Caco-2 (cell line): ENCODE measurements at regions not wholly inside any gene's neighbourhood (a gene's known extent, or its start where the extent isn't known, plus 50 kb on each side); places are given as distances from the start of the nearest gene placed in this dataset.

Experiments
- BruUV-seq: library from RNA; stranded (reverse); fragments of 400-500 nt; replicated peaks from 2 replicates; lab custom pipeline; 2021; lab: Mats Ljungman, UMichigan
- CTCF ChIA-PET: fragments of 300-600 bp; sonication (Branson Sonifier 250); formaldehyde crosslinking; loops from one replicate; lab custom pipeline; 2022; ENCODE audit warnings: antibody characterized with exemption; lab: Charles Lee
- POLR2A ChIA-PET: fragments of 300-600 bp; sonication (Branson Sonifier 250); formaldehyde crosslinking; loops from one replicate; lab custom pipeline; 2022; ENCODE audit warnings: antibody characterized with exemption; lab: Charles Lee
- DNase-seq, 2 experiments: peaks; one replicate each; pipeline versions ENCODE4 v3.0.0 to v3.0.0-alpha.2; 2020 to 2022
- H3K27me3 ChIP-seq: replicated peaks from 2 replicates; pipeline ENCODE4 v1.6.0; 2011; ENCODE audit warnings: low read length; ENCODE audit not compliant: control insufficient read depth, insufficient read depth
- H3K36me3 ChIP-seq: 2 replicates; pipeline ENCODE4 v1.5.1; 2011; ENCODE audit warnings: low read length; ENCODE audit not compliant: control insufficient read depth, insufficient read depth
- H3K4me1 ChIP-seq: fragments of 250-450 bp; sonication (Bioruptor Pico); 2 replicates; pipeline ENCODE4 v1.5.1; 2020; ENCODE audit warnings: mild to moderate bottlenecking
- H3K4me3 ChIP-seq: 2 replicates; pipeline ENCODE4 v1.5.1; 2011; ENCODE audit warnings: low read depth, mild to moderate bottlenecking, control low read depth, low read length
- H3K9me3 ChIP-seq: fragments of 250-450 bp; sonication (Bioruptor Pico); 2 replicates; pipeline ENCODE4 v1.5.1; 2020; ENCODE audit warnings: mild to moderate bottlenecking, moderate library complexity
- H3K27ac Mint-ChIP-seq: one replicate; pipeline ENCODE4 v1.8.0; 2022; ENCODE audit warnings: mixed read lengths; ENCODE audit not compliant: unreplicated experiment
- H3K27me3 Mint-ChIP-seq: one replicate; pipeline ENCODE4 v1.8.0; 2022; ENCODE audit warnings: mixed read lengths; ENCODE audit not compliant: insufficient read depth, unreplicated experiment
- H3K36me3 Mint-ChIP-seq: one replicate; pipeline ENCODE4 v1.8.0; 2022; ENCODE audit warnings: mild to moderate bottlenecking, mixed read lengths; ENCODE audit not compliant: insufficient read depth, unreplicated experiment
- H3K4me1 Mint-ChIP-seq: one replicate; pipeline ENCODE4 v1.8.0; 2022; ENCODE audit warnings: low read depth, mixed read lengths; ENCODE audit not compliant: unreplicated experiment
- H3K4me3 Mint-ChIP-seq: one replicate; pipeline ENCODE4 v1.8.0; 2022; ENCODE audit warnings: mild to moderate bottlenecking, moderate library complexity, mixed read lengths; ENCODE audit not compliant: unreplicated experiment
- H3K9me3 Mint-ChIP-seq: one replicate; pipeline ENCODE4 v1.8.0; 2022; ENCODE audit warnings: mixed read lengths; ENCODE audit not compliant: unreplicated experiment
- intact Hi-C: fragments of 100-400 bp; cut with micrococcal nuclease; formaldehyde crosslinking; loops from one replicate; pipeline ENCODE4 v1.10.0; 2022; ENCODE audit not compliant: unreplicated experiment
- TF ChIP-seq, protein P1 (sequence below), 2 experiments: fragments of 200-600 bp in 1 of 2; IDR thresholded peaks; 1 replicate in 1 of 2; 2 replicates in 1 of 2; pipeline versions ENCODE4 v1.5.1 to v1.8.0; 2011 to 2022; ENCODE audit warnings: antibody characterized with exemption in 1 of 2, control low read depth in 1 of 2, inconsistent platforms in 1 of 2, low read depth in 1 of 2, low read length in 1 of 2, mild to moderate bottlenecking in 1 of 2, moderate library complexity in 1 of 2; ENCODE audit not compliant: insufficient read depth in 1 of 2, severe bottlenecking in 1 of 2, unreplicated experiment in 1 of 2

DNA sequence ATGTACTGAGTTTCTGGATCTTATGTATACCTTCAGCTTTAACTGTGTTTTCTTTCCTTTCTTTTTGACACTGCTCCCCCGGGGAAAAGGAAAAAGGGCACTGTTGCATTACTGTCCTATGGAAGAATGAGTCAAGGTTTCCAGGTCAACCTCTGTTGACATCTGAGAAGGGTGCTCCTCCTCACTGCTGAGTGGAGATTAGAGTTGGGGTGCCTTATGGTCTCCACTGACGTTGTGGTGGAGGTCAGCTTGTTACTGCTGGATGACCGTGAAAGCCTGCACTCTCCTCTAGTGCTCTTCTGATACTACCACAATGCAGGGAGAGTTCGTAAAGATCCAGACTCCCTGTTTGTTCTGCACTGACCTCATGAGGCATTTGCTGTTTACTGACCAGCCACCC, 252.1 kb upstream of the GRM7 start:
- TF ChIP-seq, protein P1, sequence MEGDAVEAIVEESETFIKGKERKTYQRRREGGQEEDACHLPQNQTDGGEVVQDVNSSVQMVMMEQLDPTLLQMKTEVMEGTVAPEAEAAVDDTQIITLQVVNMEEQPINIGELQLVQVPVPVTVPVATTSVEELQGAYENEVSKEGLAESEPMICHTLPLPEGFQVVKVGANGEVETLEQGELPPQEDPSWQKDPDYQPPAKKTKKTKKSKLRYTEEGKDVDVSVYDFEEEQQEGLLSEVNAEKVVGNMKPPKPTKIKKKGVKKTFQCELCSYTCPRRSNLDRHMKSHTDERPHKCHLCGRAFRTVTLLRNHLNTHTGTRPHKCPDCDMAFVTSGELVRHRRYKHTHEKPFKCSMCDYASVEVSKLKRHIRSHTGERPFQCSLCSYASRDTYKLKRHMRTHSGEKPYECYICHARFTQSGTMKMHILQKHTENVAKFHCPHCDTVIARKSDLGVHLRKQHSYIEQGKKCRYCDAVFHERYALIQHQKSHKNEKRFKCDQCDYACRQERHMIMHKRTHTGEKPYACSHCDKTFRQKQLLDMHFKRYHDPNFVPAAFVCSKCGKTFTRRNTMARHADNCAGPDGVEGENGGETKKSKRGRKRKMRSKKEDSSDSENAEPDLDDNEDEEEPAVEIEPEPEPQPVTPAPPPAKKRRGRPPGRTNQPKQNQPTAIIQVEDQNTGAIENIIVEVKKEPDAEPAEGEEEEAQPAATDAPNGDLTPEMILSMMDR (IDR thresholded peaks at IDR 0.05; ENCODE audit: insufficient read depth in 1 of 2, low read depth in 1 of 2, low read length in 1 of 2, severe bottlenecking in 1 of 2, unreplicated experiment in 1 of 2) = no peak
- BruUV-seq = no TSS peak
- POLR2A ChIA-PET = no interaction called here
- no peak for DNase-seq
- H3K27me3 Mint-ChIP-seq = no peaks in the 10 kb centered on the region
- intact Hi-C loops = no loop called here
- no peak overlapping the region for H3K27ac Mint-ChIP-seq
- H3K36me3 ChIP-seq = no peaks in the 10 kb centered on the region
- no peaks in the 10 kb centered on the region for H3K27me3 ChIP-seq
- H3K9me3 Mint-ChIP-seq = no peaks in the 10 kb centered on the region
- H3K36me3 Mint-ChIP-seq = no peaks in the 10 kb centered on the region
- H3K4me3 ChIP-seq = no peak overlapping the region
- CTCF ChIA-PET = no interaction called here
- H3K4me1 ChIP-seq = no peaks in the 10 kb centered on the region
- H3K4me1 Mint-ChIP-seq = peaks cover 7% of the 10 kb centered on the region
- no peaks in the 10 kb centered on the region for H3K9me3 ChIP-seq
- no peak overlapping the region for H3K4me3 Mint-ChIP-seq

DNA sequence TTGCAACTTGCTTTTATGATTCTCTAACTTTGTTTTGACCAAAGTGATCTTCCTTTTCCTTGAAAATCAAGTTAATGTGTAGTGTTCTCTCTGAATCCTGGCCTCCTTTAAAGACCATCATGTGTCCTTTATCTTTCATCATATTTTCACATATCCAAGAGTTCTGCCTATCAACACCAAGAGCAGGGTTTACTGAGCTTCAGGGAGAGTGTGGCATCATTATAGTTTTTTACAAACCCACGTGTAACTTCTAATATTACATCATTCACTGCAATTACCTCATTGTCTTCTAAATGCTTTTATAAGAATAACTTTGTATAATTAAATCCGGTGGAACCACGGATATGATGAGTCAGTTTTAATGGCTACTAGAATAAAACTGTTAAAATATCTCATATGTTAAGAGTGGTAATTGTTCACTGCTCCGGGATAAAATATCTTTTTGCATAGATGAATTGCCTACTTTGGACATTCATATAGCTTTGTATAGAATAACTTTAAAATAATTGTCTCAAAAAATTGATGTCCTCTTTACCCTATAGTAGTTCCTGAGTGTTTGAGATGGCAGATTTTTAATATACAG, 248.8 kb upstream of the GRM7 start:
- BruUV-seq = no TSS peak
- no peaks in the 10 kb centered on the region for H3K9me3 ChIP-seq

DNA sequence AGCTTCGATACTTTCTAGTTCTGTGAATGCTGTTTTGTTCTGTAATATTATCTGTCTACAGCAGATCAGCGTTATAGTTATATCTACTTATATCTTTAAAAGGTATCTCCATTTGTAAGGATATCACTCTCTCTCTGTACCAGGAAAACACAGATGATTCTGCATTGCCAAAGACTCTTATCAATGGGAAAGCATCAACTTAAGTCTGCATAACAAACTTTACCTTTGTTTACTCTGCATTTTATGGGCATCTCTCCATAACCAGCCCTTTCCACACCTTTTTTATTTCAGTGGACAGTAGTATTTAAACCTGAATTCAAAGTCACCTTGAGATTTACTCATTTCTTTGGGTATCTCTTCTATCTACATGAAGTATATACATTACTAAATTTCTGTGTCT, 238.7 kb upstream of the GRM7 start:
- H3K27me3 Mint-ChIP-seq = no peaks in the 10 kb centered on the region
- no peak overlapping the region for H3K27ac Mint-ChIP-seq
- Histone ChIP-seq H3K27me3 (no peaks in the 10 kb centered on the region), H3K4me1 (no peaks in the 10 kb centered on the region), H3K36me3 (no peaks in the 10 kb centered on the region), H3K4me3 (no peak overlapping the region), H3K9me3 (no peaks in the 10 kb centered on the region)
- no TSS peak for BruUV-seq
- no peaks in the 10 kb centered on the region for H3K9me3 Mint-ChIP-seq
- ChIA-PET POLR2A (no interaction called here), CTCF (no interaction called here)
- intact Hi-C loops = no loop called here
- H3K36me3 Mint-ChIP-seq = no peaks in the 10 kb centered on the region
- TF ChIP-seq, protein P1 (IDR thresholded peaks at IDR 0.05; ENCODE audit: insufficient read depth in 1 of 2, low read depth in 1 of 2, low read length in 1 of 2, severe bottlenecking in 1 of 2, unreplicated experiment in 1 of 2) = no peak
- H3K4me3 Mint-ChIP-seq = no peak overlapping the region
- DNase-seq = no peak
- no peaks in the 10 kb centered on the region for H3K4me1 Mint-ChIP-seq

More for the DNA sequence above, 248.8 kb upstream of the GRM7 start:
- DNase-seq = no peak
- ChIA-PET POLR2A (no interaction called here), CTCF (no interaction called here)
- Histone ChIP-seq H3K4me3 (no peak overlapping the region), H3K36me3 (no peaks in the 10 kb centered on the region), H3K27me3 (no peaks in the 10 kb centered on the region), H3K4me1 (no peaks in the 10 kb centered on the region)
- Mint-ChIP-seq H3K27me3 (no peaks in the 10 kb centered on the region), H3K9me3 (no peaks in the 10 kb centered on the region), H3K36me3 (no peaks in the 10 kb centered on the region), H3K4me1 (peaks cover 7% of the 10 kb centered on the region), H3K27ac (no peak overlapping the region), H3K4me3 (no peak overlapping the region)
- TF ChIP-seq, protein P1 (IDR thresholded peaks at IDR 0.05; ENCODE audit: insufficient read depth in 1 of 2, low read depth in 1 of 2, low read length in 1 of 2, severe bottlenecking in 1 of 2, unreplicated experiment in 1 of 2) = no peak
- intact Hi-C loops = no loop called here
